HL-60 (cell line): ENCODE measurements at regions not wholly inside any gene's neighbourhood (a gene's known extent, or its start where the extent isn't known, plus 50 kb on each side); places are given as distances from the start of the nearest gene placed in this dataset.
A peak's percentile ranks its signal among the peaks of the same experiment; 100 is the strongest.

Source experiments
- DNase-seq, 2 experiments: peaks; one replicate each; pipeline ENCODE4 v3.0.0-alpha.2; 2010 to 2020; ENCODE audit warnings: low read depth in 1 of 2, low spot score in 1 of 2
- H3K27ac ChIP-seq: fragments of 250-450 bp; sonication (Bioruptor Pico); replicated peaks from 2 replicates; pipeline ENCODE4 v1.5.1; 2020; ENCODE audit warnings: mild to moderate bottlenecking, moderate library complexity
- H3K27me3 ChIP-seq: fragments of 250-450 bp; sonication (Bioruptor Pico); 2 replicates; pipeline ENCODE4 v1.5.1; 2021; ENCODE audit warnings: mild to moderate bottlenecking, moderate library complexity; ENCODE audit not compliant: insufficient read depth, poor library complexity, severe bottlenecking
- H3K4me3 ChIP-seq: replicated peaks from 2 replicates; pipeline ENCODE4 v1.5.1; 2011; ENCODE audit warnings: mild to moderate bottlenecking, control low read depth, low read length; ENCODE audit not compliant: insufficient read depth
- GABPA ChIP-seq: IDR thresholded peaks from 2 replicates; pipeline ENCODE4 v1.6.1; 2012; ENCODE audit warnings: low read depth
- POLR2AphosphoS5 ChIP-seq: IDR thresholded peaks from 2 replicates; pipeline ENCODE4 v1.6.1; 2012; ENCODE audit warnings: low read depth
- SPI1 ChIP-seq: IDR thresholded peaks from 2 replicates; pipeline ENCODE4 v1.6.1; 2012; ENCODE audit warnings: low read depth, mild to moderate bottlenecking, borderline replicate concordance
- TF ChIP-seq, protein P1 (sequence below): IDR thresholded peaks from 2 replicates; pipeline ENCODE4 v1.6.1; 2012; ENCODE audit warnings: low read depth; ENCODE audit not compliant: insufficient replicate concordance
- TF ChIP-seq, protein P2 (sequence below): IDR thresholded peaks from one replicate; pipeline ENCODE4 v1.5.1; 2011; ENCODE audit warnings: low read length, control low read depth, inconsistent platforms; ENCODE audit not compliant: insufficient read depth

DNA sequence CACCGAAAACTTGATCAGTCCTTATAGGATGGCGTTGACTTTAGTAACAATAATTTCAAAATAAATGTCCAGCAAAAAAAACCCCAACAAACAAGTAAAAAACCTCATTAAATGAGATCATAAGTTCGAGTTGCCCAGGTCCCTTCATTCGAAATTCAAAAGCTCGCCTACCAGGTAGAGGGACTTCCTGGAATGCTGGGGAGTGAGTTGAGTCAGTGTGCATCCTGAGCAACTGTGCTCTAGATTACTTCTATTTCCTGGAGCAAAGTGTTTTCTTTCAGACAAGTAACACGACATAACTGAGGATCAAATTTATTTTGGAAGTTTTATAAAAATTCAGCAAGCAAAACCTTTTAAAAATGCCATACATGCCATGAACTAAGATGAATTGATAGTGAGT, 511.9 kb upstream of the CITED2 start:
- TF ChIP-seq, protein P1, sequence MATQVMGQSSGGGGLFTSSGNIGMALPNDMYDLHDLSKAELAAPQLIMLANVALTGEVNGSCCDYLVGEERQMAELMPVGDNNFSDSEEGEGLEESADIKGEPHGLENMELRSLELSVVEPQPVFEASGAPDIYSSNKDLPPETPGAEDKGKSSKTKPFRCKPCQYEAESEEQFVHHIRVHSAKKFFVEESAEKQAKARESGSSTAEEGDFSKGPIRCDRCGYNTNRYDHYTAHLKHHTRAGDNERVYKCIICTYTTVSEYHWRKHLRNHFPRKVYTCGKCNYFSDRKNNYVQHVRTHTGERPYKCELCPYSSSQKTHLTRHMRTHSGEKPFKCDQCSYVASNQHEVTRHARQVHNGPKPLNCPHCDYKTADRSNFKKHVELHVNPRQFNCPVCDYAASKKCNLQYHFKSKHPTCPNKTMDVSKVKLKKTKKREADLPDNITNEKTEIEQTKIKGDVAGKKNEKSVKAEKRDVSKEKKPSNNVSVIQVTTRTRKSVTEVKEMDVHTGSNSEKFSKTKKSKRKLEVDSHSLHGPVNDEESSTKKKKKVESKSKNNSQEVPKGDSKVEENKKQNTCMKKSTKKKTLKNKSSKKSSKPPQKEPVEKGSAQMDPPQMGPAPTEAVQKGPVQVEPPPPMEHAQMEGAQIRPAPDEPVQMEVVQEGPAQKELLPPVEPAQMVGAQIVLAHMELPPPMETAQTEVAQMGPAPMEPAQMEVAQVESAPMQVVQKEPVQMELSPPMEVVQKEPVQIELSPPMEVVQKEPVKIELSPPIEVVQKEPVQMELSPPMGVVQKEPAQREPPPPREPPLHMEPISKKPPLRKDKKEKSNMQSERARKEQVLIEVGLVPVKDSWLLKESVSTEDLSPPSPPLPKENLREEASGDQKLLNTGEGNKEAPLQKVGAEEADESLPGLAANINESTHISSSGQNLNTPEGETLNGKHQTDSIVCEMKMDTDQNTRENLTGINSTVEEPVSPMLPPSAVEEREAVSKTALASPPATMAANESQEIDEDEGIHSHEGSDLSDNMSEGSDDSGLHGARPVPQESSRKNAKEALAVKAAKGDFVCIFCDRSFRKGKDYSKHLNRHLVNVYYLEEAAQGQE = no peak
- TF ChIP-seq SPI1 = no peak
- TF ChIP-seq POLR2AphosphoS5 = no peak
- TF ChIP-seq, protein P2, sequence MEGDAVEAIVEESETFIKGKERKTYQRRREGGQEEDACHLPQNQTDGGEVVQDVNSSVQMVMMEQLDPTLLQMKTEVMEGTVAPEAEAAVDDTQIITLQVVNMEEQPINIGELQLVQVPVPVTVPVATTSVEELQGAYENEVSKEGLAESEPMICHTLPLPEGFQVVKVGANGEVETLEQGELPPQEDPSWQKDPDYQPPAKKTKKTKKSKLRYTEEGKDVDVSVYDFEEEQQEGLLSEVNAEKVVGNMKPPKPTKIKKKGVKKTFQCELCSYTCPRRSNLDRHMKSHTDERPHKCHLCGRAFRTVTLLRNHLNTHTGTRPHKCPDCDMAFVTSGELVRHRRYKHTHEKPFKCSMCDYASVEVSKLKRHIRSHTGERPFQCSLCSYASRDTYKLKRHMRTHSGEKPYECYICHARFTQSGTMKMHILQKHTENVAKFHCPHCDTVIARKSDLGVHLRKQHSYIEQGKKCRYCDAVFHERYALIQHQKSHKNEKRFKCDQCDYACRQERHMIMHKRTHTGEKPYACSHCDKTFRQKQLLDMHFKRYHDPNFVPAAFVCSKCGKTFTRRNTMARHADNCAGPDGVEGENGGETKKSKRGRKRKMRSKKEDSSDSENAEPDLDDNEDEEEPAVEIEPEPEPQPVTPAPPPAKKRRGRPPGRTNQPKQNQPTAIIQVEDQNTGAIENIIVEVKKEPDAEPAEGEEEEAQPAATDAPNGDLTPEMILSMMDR = no peak
- TF ChIP-seq GABPA = no peak
- H3K4me3 ChIP-seq = no peak overlapping the region
- H3K27ac ChIP-seq = no peak overlapping the region
- DNase-seq = no peak
- H3K27me3 ChIP-seq = no peaks in the 10 kb centered on the region

DNA sequence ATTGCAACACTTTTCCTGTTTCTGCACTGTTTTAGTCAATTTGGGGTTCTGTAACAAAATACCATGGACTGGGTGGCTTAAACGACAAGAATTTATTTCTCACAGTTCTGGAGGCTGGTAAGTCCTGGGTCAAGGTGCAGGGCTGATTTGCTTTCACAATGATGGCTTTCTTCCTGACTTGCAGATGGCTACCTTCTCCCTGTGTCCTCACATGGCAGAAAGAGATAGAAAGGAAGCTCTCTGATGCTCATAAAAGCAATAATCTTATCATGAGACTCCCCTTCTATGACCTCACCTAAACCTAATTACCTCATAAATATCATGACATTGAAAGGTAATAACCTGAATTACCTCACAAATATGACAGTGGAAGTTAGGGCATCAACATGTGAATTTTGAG, 511.5 kb upstream of the CITED2 start:
- no peak overlapping the region for H3K4me3 ChIP-seq
- TF ChIP-seq, protein P2 = no peak
- TF ChIP-seq SPI1 = no peak
- no peak for TF ChIP-seq GABPA
- TF ChIP-seq, protein P1 = no peak
- TF ChIP-seq POLR2AphosphoS5 = no peak
- no peaks in the 10 kb centered on the region for H3K27me3 ChIP-seq
- no peak for DNase-seq
- no peak overlapping the region for H3K27ac ChIP-seq

GRCh38 chr6:139883776-139884175, 509.3 kb upstream of the CITED2 start:
- no peaks in the 10 kb centered on the region for H3K27me3 ChIP-seq
- no peak overlapping the region for H3K4me3 ChIP-seq
- DNase-seq = peak in 1 of 2 experiments; percentile 31
- H3K27ac ChIP-seq = peak overlapping the region; percentile 57
- no peak for TF ChIP-seq POLR2AphosphoS5
- TF ChIP-seq GABPA = no peak
- peak; percentile 46; the same call in 1 of the 2 replicates for TF ChIP-seq SPI1

DNA sequence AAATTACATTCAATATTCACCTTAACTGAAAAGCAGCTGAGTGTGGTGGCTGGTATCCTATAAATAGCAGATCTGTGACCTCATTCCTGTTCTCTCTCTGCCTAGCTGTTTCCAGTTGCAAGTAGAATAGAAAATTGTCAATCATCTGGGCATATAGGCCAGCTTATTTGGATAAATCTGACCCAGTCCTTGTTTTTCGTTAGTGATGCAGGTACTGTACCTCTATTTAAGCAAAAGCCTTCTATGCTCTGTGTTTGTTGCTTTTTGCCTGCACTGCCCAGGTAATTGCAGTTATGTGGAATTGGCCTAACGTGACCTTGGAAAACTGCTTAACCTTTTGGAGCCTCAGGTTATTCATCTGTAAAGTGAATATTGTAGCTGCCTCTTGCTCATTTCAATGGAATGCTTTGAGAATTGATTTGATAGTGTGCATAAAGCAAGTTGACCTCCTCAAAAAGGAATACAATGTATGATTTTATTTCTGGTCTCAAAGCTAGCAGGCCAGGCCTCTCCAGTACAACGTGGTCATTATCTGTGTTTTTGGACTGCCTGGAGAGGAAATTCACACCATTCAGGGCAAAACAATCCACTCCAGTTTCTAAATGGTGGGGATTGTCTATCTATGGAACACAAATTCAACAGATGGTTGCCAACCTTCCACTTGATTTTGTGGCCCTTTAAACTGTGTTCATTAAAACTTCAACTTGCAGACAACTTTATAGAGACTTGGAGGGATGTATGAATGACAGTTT, 508.7 kb upstream of the CITED2 start:
- H3K27me3 ChIP-seq = no peaks in the 10 kb centered on the region
- no peak for DNase-seq

More for the DNA sequence above, 508.7 kb upstream of the CITED2 start:
- Histone ChIP-seq H3K4me3 (no peak overlapping the region), H3K27ac (peak overlapping the region; percentile 57)
- TF ChIP-seq GABPA (no peak), SPI1 (no peak), POLR2AphosphoS5 (no peak)
- TF ChIP-seq, protein P1 = no peak
- TF ChIP-seq, protein P2 = no peak
